HG03342 (cell line): ENCODE measurements at regions not wholly inside any gene's neighbourhood (a gene's known extent, or its start where the extent isn't known, plus 50 kb on each side); places are given as distances from the start of the nearest gene placed in this dataset.
"Not testable (repeated sequence)": the region's sequence is repeated elsewhere in the genome, so short reads cannot be mapped to it uniquely, and the experiment has no call there.

Source experiments
- ATAC-seq: cut with Tn5 transposase; IDR thresholded peaks from one replicate; pipeline ENCODE4 v1.9.1; 2021; ENCODE audit warnings: mild to moderate bottlenecking, moderate library complexity; ENCODE audit not compliant: unreplicated experiment

DNA sequence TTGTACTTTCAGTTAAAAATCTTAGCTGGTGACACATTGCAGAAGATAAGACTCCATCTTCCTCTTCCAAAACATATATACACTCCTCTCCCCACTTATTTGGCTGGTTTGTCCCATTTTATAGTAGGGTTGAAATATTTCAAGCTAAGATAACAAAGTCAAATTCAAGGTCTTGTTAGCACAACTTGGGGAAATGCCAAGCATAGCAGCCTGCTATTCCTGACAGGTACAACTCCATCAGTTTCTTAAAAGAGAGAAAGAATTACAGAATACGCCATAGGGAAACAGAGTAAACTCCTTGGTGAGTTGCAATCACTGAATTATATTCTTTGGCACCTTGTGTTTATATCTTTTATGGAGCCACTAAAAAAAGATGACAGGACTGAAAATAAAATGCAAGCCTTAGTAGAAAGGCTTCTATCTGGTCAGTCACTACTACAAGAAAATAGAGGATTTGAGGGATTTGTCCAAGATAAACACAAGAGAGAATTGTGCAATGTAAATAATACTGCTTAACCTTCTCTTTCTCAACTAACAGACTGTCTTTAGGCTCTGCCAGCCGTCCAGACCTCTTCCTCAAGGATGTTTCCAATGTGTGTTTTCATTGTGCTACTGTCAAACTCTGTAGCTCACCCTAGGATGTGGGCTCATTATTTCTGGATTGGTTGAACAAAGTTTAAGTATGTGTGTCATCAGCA lies 170.3 kb downstream of the VEGFC start:
- ATAC-seq = no peak

DNA sequence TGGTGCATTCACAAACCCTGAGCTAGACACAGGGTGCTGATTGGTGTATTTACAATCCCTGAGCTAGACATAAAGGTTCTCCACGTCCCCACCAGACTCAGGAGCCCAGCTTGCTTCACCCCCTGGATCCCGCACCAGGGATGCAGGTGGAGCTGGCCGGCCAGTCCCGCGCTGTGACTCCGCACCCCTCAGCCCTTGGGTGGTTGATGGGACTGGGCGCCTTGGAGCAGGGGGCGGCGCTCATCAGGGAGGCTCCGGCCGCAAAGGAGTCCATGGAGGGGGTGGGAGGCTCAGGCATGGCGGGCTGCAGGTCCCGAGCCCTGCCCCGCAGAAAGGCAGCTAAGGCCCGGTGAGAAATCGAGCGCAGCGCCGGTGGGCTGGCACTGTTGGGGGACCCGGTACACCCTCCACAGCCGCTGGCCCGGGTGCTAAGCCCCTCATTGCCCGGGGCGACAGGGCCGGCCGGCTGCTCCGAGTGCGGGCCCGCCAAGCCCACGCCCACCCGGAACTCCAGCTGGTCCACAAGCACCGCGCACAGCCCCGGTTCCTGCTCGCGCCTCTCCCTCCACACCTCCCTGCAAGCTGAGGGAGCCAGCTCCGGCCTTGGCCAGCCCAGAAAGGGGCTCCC lies 167.6 kb downstream of the VEGFC start:
- not testable (repeated sequence) for ATAC-seq

DNA sequence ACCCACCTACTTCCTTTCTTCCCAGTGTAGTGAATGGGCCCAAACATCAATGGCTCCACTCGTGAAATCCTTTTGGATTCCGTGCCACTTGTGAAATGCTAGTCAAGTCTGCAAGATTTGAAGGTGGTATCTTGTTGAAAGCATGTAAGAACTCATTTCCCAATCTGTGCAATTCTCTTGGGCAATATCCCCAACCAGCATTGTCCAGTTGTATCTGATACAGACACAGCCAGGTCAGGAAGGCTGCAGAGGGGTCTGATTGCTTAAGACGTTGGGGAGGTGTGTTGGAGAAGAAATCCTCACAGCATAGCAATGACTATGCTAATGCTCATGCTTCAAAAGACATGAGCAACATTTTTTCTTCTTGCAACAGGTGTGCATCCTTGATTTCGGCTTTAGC lies 164.8 kb downstream of the VEGFC start:
- ATAC-seq = no peak

DNA sequence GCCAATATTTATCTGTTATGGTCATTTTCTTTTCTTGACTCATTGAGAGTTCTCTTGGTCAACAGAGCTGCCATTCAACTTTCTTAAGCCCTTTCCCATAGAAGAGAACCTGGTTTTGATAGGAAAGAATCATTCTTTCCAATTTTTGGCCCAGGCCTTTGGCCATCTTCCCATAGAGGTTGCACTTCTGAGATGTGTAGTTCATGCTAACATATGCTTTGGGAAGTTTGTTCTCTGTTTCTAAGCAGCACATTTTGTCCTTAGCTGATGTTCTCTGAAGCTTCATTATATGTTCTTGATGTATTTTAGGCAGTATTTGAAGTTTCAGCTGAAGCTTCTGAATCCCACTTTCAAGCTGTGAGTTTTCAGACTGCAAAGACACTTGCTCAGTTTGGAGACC lies 161.1 kb downstream of the VEGFC start:
- ATAC-seq = no peak
